ENCODE measurements at regions not wholly inside any gene's neighbourhood (a gene's known extent, or its start where the extent isn't known, plus 50 kb on each side); places are given as distances from the start of the nearest gene placed in this dataset.
"Not testable (repeated sequence)": the region's sequence is repeated elsewhere in the genome, so short reads cannot be mapped to it uniquely, and the experiment has no call there.

DNA sequence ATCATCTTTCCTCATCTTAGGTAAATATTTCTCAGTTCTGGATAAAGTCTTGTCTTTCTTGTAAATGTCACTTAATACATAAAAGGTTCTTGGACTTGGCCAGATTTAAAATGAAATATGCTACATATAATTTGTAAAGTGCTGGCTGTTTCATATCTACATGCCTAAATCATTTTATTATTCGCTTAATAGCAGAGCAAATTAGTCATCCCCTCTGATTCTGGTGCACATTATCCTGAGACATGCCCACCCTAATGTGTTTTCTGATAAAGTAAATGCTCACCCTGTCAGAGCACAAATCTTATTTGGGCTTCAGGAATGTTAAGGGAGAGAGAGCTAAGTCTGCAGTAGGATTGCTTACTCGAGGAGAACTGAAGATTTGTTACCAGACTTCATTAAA, 166.5 kb upstream of the IZUMO3 start:
- Histone ChIP-seq H3K27me3 (ENCODE audit: control insufficient read depth, insufficient read depth, low read length) (no peaks in the 10 kb centered on the region), H3K9ac (ENCODE audit: low read length) (no peak overlapping the region), H3K27ac (ENCODE audit: low read depth, low read length) (no peak overlapping the region), H3K4me3 (ENCODE audit: low read depth, low read length) (no peak overlapping the region), H3K4me1 (ENCODE audit: control insufficient read depth, insufficient read depth, low read length) (no peaks in the 10 kb centered on the region), H3K36me3 (ENCODE audit: control insufficient read depth, insufficient read depth, low read length) (no peaks in the 10 kb centered on the region), H3K9me3 (ENCODE audit: control insufficient read depth, insufficient read depth, low read depth, low read length) (no peaks in the 10 kb centered on the region)

- no peak overlapping the region for H3K9ac ChIP-seq (ENCODE audit: low read length)
- H3K4me3 ChIP-seq (ENCODE audit: low read depth, low read length), result no peak overlapping the region
- H3K9me3 ChIP-seq (ENCODE audit: control insufficient read depth, insufficient read depth, low read depth, low read length), result no peaks in the 10 kb centered on the region
- no peak overlapping the region for H3K27ac ChIP-seq (ENCODE audit: low read depth, low read length)
- no peaks in the 10 kb centered on the region for H3K4me1 ChIP-seq (ENCODE audit: control insufficient read depth, insufficient read depth, low read length)
- H3K36me3 ChIP-seq (ENCODE audit: control insufficient read depth, insufficient read depth, low read length), result no peaks in the 10 kb centered on the region
- no peaks in the 10 kb centered on the region for H3K27me3 ChIP-seq (ENCODE audit: control insufficient read depth, insufficient read depth, low read length)
Measured at GRCh38 chr9:24708814-24709213, 163.1 kb upstream of the IZUMO3 start.

DNA sequence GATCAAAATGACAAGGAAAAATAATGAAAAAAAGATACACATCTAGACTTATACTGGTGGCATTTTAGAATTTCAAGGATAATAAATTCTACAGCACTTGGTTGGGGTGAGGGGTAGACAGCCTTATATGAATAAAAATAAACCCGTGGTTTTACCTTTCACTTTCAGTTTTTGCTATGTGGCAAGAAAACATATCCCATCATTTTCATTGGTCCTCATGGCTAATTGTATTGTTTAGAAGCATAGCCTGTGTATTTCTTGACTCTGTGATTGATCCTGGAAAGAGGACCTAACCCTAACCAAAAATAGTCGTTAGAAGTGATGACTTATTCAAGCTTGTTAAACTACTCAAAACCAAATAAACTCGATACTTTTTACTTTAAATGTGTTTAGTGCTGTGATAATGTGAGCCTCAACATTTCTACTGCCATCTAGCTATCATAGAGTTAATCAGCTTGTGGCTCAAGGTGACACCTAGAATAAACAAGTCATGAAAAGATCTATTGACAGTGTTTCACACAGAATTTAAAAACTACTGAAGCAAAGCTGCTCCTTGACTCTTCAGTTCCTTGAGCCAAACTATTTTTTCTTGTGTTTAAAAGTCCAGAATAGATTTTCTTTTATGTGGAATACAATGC, 153.3 kb upstream of the IZUMO3 start:
- no peaks in the 10 kb centered on the region for H3K9me3 ChIP-seq (ENCODE audit: control insufficient read depth, insufficient read depth, low read depth, low read length)
- H3K27ac ChIP-seq (ENCODE audit: low read depth, low read length), result no peak overlapping the region
- H3K4me3 ChIP-seq (ENCODE audit: low read depth, low read length), result no peak overlapping the region
- no peaks in the 10 kb centered on the region for H3K4me1 ChIP-seq (ENCODE audit: control insufficient read depth, insufficient read depth, low read length)
- H3K9ac ChIP-seq (ENCODE audit: low read length), result no peak overlapping the region
- H3K36me3 ChIP-seq (ENCODE audit: control insufficient read depth, insufficient read depth, low read length), result no peaks in the 10 kb centered on the region
- H3K27me3 ChIP-seq (ENCODE audit: control insufficient read depth, insufficient read depth, low read length), result no peaks in the 10 kb centered on the region

DNA sequence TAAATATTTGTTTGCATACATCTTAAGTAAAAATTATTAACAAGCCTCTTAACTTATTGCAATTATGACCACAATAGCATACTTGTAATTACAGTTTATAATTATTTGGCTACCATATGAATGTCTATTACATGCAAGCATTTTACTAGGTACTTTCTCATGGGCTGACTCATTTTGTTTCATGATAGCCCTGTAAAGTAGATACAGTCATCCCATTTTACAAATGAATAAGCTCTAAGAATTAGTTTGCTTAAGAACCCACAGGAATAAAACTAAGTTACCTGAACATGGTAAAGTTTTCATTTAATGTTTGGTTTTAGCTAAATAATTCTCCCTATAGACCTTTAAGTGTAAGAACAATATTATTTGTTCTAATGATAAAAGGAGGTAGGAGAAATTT, 126.6 kb upstream of the IZUMO3 start:
- Histone ChIP-seq H3K36me3 (ENCODE audit: control insufficient read depth, insufficient read depth, low read length) (no peaks in the 10 kb centered on the region), H3K27me3 (ENCODE audit: control insufficient read depth, insufficient read depth, low read length) (no peaks in the 10 kb centered on the region), H3K4me3 (ENCODE audit: low read depth, low read length) (no peak overlapping the region), H3K4me1 (ENCODE audit: control insufficient read depth, insufficient read depth, low read length) (no peaks in the 10 kb centered on the region; the same call in 1 of the 2 replicates), H3K27ac (ENCODE audit: low read depth, low read length) (no peak overlapping the region), H3K9ac (ENCODE audit: low read length) (no peak overlapping the region), H3K9me3 (ENCODE audit: control insufficient read depth, insufficient read depth, low read depth, low read length) (peaks cover 12% of the 10 kb centered on the region; the same call in 1 of the 2 replicates)

- Histone ChIP-seq H3K9me3 (ENCODE audit: control insufficient read depth, insufficient read depth, low read depth, low read length) (peaks cover 3% of the 10 kb centered on the region; the same call in 1 of the 2 replicates), H3K4me3 (ENCODE audit: low read depth, low read length) (no peak overlapping the region), H3K4me1 (ENCODE audit: control insufficient read depth, insufficient read depth, low read length) (peaks cover 4% of the 10 kb centered on the region; the same call in 1 of the 2 replicates), H3K27ac (ENCODE audit: low read depth, low read length) (no peak overlapping the region), H3K27me3 (ENCODE audit: control insufficient read depth, insufficient read depth, low read length) (no peaks in the 10 kb centered on the region), H3K9ac (ENCODE audit: low read length) (no peak overlapping the region), H3K36me3 (ENCODE audit: control insufficient read depth, insufficient read depth, low read length) (no peaks in the 10 kb centered on the region)
Measured at GRCh38 chr9:24657387-24657786, 111.7 kb upstream of the IZUMO3 start.

- Histone ChIP-seq H3K27ac (ENCODE audit: low read depth, low read length) (no peak overlapping the region), H3K4me3 (ENCODE audit: low read depth, low read length) (no peak overlapping the region)
Measured at GRCh38 chr9:24652181-24652580, 106.5 kb upstream of the IZUMO3 start.

GRCh38 chr9:24628809-24629208, 83.1 kb upstream of the IZUMO3 start:
- not testable (repeated sequence) for H3K9me3 ChIP-seq (ENCODE audit: control insufficient read depth, insufficient read depth, low read depth, low read length); H3K27ac ChIP-seq (ENCODE audit: low read depth, low read length); H3K27me3 ChIP-seq (ENCODE audit: control insufficient read depth, insufficient read depth, low read length); H3K4me1 ChIP-seq (ENCODE audit: control insufficient read depth, insufficient read depth, low read length); H3K36me3 ChIP-seq (ENCODE audit: control insufficient read depth, insufficient read depth, low read length); H3K9ac ChIP-seq (ENCODE audit: low read length); H3K4me3 ChIP-seq (ENCODE audit: low read depth, low read length)

More at GRCh38 chr9:24652181-24652580, 106.5 kb upstream of the IZUMO3 start:
- Histone ChIP-seq H3K36me3 (ENCODE audit: control insufficient read depth, insufficient read depth, low read length) (no peaks in the 10 kb centered on the region), H3K9me3 (ENCODE audit: control insufficient read depth, insufficient read depth, low read depth, low read length) (peaks cover 16% of the 10 kb centered on the region), H3K9ac (ENCODE audit: low read length) (no peak overlapping the region), H3K4me1 (ENCODE audit: control insufficient read depth, insufficient read depth, low read length) (no peaks in the 10 kb centered on the region), H3K27me3 (ENCODE audit: control insufficient read depth, insufficient read depth, low read length) (no peaks in the 10 kb centered on the region)

GRCh38 chr9:24625097-24625496, 79.4 kb upstream of the IZUMO3 start:
- Histone ChIP-seq H3K9ac (ENCODE audit: low read length) (no peak overlapping the region), H3K4me1 (ENCODE audit: control insufficient read depth, insufficient read depth, low read length) (no peaks in the 10 kb centered on the region), H3K27ac (ENCODE audit: low read depth, low read length) (no peak overlapping the region), H3K36me3 (ENCODE audit: control insufficient read depth, insufficient read depth, low read length) (no peaks in the 10 kb centered on the region), H3K9me3 (ENCODE audit: control insufficient read depth, insufficient read depth, low read depth, low read length) (no peaks in the 10 kb centered on the region), H3K4me3 (ENCODE audit: low read depth, low read length) (no peak overlapping the region), H3K27me3 (ENCODE audit: control insufficient read depth, insufficient read depth, low read length) (no peaks in the 10 kb centered on the region)

DNA sequence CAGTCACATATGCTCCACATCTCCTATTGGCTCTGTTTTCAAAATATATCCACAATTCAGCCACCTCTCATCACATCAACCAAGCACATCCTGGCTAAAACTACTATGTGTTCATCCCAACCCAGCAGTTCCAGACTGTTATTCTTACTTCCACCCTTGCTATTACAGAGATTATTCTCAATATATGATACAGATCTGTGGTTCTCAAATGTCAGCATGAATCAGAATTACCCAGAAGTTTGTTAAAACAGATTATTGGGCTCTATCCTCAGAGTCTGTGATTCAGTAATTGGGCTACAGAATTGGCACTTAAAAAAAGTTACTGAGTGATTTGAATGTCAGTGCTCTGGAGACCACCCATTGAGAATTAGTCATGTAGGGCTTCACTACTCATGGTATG, 78.8 kb upstream of the IZUMO3 start:
- H3K4me1 ChIP-seq (ENCODE audit: control insufficient read depth, insufficient read depth, low read length), result no peaks in the 10 kb centered on the region
- H3K27me3 ChIP-seq (ENCODE audit: control insufficient read depth, insufficient read depth, low read length), result no peaks in the 10 kb centered on the region
- H3K9me3 ChIP-seq (ENCODE audit: control insufficient read depth, insufficient read depth, low read depth, low read length), result no peaks in the 10 kb centered on the region

DNA sequence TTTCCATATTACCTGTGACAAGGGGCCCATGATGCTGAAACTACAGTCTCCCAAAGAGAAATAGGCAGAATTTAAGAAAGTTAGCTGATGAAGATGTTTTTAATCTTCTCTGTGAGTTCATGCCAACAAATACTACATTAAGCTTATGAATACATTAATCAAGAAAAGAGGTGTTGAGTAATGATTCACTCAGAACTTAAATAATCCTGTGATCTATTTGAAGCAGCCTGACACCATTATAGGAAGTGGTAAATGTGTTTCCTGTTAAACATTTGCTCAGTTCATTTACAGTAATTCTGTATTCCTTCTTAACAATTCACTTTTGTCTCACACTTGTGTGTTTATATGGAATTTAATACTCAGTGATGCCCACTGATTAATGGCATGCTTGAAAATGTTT, 75.0 kb upstream of the IZUMO3 start:
- no peaks in the 10 kb centered on the region for H3K27me3 ChIP-seq (ENCODE audit: control insufficient read depth, insufficient read depth, low read length)
- no peak overlapping the region for H3K9ac ChIP-seq (ENCODE audit: low read length)
- H3K9me3 ChIP-seq (ENCODE audit: control insufficient read depth, insufficient read depth, low read depth, low read length), result no peaks in the 10 kb centered on the region
- H3K27ac ChIP-seq (ENCODE audit: low read depth, low read length), result no peak overlapping the region
- no peaks in the 10 kb centered on the region for H3K4me1 ChIP-seq (ENCODE audit: control insufficient read depth, insufficient read depth, low read length)
- no peaks in the 10 kb centered on the region for H3K36me3 ChIP-seq (ENCODE audit: control insufficient read depth, insufficient read depth, low read length)
- H3K4me3 ChIP-seq (ENCODE audit: low read depth, low read length), result no peak overlapping the region

More for the DNA sequence above, 78.8 kb upstream of the IZUMO3 start:
- Histone ChIP-seq H3K36me3 (ENCODE audit: control insufficient read depth, insufficient read depth, low read length) (no peaks in the 10 kb centered on the region), H3K9ac (ENCODE audit: low read length) (no peak overlapping the region), H3K4me3 (ENCODE audit: low read depth, low read length) (no peak overlapping the region), H3K27ac (ENCODE audit: low read depth, low read length) (no peak overlapping the region)

DNA sequence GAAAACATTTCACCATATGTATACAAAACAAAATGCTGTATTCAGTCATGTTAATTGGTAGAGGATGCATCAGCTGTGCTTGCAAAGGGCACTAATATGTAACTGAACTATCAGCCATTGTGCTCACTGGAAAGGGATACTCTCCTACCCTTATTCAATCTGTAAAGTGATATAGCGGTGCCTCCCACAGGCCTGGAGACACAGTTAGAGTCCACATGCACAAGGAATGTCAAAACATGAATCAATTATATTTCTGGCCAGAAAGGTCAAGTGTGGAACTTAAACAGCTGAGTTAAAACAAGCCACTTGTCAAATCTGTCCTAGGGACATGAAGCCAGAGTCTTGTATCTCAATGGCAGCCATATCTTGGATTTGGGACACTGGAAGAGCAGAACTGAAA, 71.2 kb upstream of the IZUMO3 start:
- Histone ChIP-seq H3K9ac (ENCODE audit: low read length) (no peak overlapping the region), H3K27me3 (ENCODE audit: control insufficient read depth, insufficient read depth, low read length) (no peaks in the 10 kb centered on the region), H3K9me3 (ENCODE audit: control insufficient read depth, insufficient read depth, low read depth, low read length) (no peaks in the 10 kb centered on the region), H3K4me1 (ENCODE audit: control insufficient read depth, insufficient read depth, low read length) (peaks cover 4% of the 10 kb centered on the region; the same call in 1 of the 2 replicates), H3K4me3 (ENCODE audit: low read depth, low read length) (no peak overlapping the region), H3K27ac (ENCODE audit: low read depth, low read length) (0 out of 2 replicates have a peak overlapping the region, but pooled peaks have one; percentile 1), H3K36me3 (ENCODE audit: control insufficient read depth, insufficient read depth, low read length) (no peaks in the 10 kb centered on the region)
